GM18951 (cell line): ENCODE measurements at regions not wholly inside any gene's neighbourhood (a gene's known extent, or its start where the extent isn't known, plus 50 kb on each side); places are given as distances from the start of the nearest gene placed in this dataset.
A peak's percentile ranks its signal among the peaks of the same experiment; 100 is the strongest.

Source experiments
- POLR2A ChIP-seq: IDR thresholded peaks from 4 replicates; pipeline ENCODE4 v1.6.1; 2011; ENCODE audit warnings: mild to moderate bottlenecking; ENCODE audit not compliant: insufficient read length, insufficient read depth; ENCODE audit errors: extremely low read depth
- in situ Hi-C: fragments of 300-500 bp; cut with MboI; formaldehyde crosslinking; loops from one replicate; pipeline ENCODE4 v1.12.0; 2022; ENCODE audit warnings: low sequenced_read_pairs, mixed read lengths, inconsistent platforms; ENCODE audit not compliant: unreplicated experiment

- TF ChIP-seq POLR2A, result peak; percentile 5
- in situ Hi-C loops, result loop anchor here (5.0 to 25.0 kb wide), 2 partner anchors 83 to 163 kb away; no protein-coding TSS in a partner anchor
Measured at GRCh38 chrX:40174854-40175510, 77.2 kb upstream of the BCOR start.

- in situ Hi-C loops, result loop anchor here (5.0 to 25.0 kb wide), 2 partner anchors 82 to 162 kb away; no protein-coding TSS in a partner anchor
- TF ChIP-seq POLR2A, result no peak
Measured at GRCh38 chrX:40174001-40174853, 76.5 kb upstream of the BCOR start.

GRCh38 chrX:40173143-40174000 is 75.6 kb upstream of the BCOR start:
- in situ Hi-C loops, result loop anchor here (5.0 to 25.0 kb wide), 2 partner anchors 81 to 161 kb away; no protein-coding TSS in a partner anchor
- no peak for TF ChIP-seq POLR2A

- in situ Hi-C loops, result loop anchor here (5.0 to 25.0 kb wide), 2 partner anchors 80 to 160 kb away; no protein-coding TSS in a partner anchor
- TF ChIP-seq POLR2A, result peak; percentile 54
Measured at GRCh38 chrX:40172401-40173142, 74.8 kb upstream of the BCOR start.

- TF ChIP-seq POLR2A, result no peak
- in situ Hi-C loops, result loop anchor here (5.0 to 25.0 kb wide), 2 partner anchors 79 to 159 kb away; no protein-coding TSS in a partner anchor
Measured at GRCh38 chrX:40171513-40172400, 74.0 kb upstream of the BCOR start.

GRCh38 chrX:40170830-40171512 is 73.2 kb upstream of the BCOR start:
- TF ChIP-seq POLR2A, result peak; percentile 33
- in situ Hi-C loops, result loop anchor here (5.0 to 25.0 kb wide), 2 partner anchors 79 to 159 kb away; no protein-coding TSS in a partner anchor

- in situ Hi-C loops, result loop anchor here (5.0 to 25.0 kb wide), 2 partner anchors 77 to 157 kb away; no protein-coding TSS in a partner anchor
- no peak for TF ChIP-seq POLR2A
Measured at GRCh38 chrX:40169193-40170101, 71.7 kb upstream of the BCOR start.

- no peak for TF ChIP-seq POLR2A
- in situ Hi-C loops, result loop anchor here (25.0 kb wide), 1 partner anchor 156 kb away; no protein-coding TSS in a partner anchor
Measured at GRCh38 chrX:40168480-40169011, 70.8 kb upstream of the BCOR start.

- in situ Hi-C loops, result loop anchor here (25.0 kb wide), 1 partner anchor 156 kb away; no protein-coding TSS in a partner anchor
- no peak for TF ChIP-seq POLR2A
Measured at GRCh38 chrX:40167850-40168479, 70.2 kb upstream of the BCOR start.
